NB4 (cell line): ENCODE measurements at regions not wholly inside any gene's neighbourhood (a gene's known extent, or its start where the extent isn't known, plus 50 kb on each side); places are given as distances from the start of the nearest gene placed in this dataset.

Experiments
- DNase-seq: peaks from one replicate; pipeline ENCODE4 v3.0.0; 2010; ENCODE audit warnings: low read depth
- H3K4me3 ChIP-seq: one replicate; pipeline ENCODE4 v1.5.1; 2011; ENCODE audit warnings: mild to moderate bottlenecking, low read depth, low read length, moderate library complexity
- MYC ChIP-seq: IDR thresholded peaks from 2 replicates; pipeline ENCODE4 v1.6.1; 2011; ENCODE audit warnings: low read depth, low read length
- POLR2A ChIP-seq: IDR thresholded peaks from 2 replicates; pipeline ENCODE4 v1.6.1; 2011; ENCODE audit warnings: mild to moderate bottlenecking; ENCODE audit not compliant: insufficient read length; ENCODE audit errors: extremely low read depth
- TF ChIP-seq, protein P1 (sequence below): IDR thresholded peaks from 2 replicates; pipeline ENCODE4 v1.6.1; 2011; ENCODE audit warnings: low read depth, low read length
- TF ChIP-seq, protein P2 (sequence below): IDR thresholded peaks from one replicate; pipeline ENCODE4 v1.5.1; 2012; ENCODE audit warnings: low read depth, low read length

- DNase-seq, result no peak
- TF ChIP-seq, protein P1, sequence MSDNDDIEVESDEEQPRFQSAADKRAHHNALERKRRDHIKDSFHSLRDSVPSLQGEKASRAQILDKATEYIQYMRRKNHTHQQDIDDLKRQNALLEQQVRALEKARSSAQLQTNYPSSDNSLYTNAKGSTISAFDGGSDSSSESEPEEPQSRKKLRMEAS, result no peak
- TF ChIP-seq, protein P2, sequence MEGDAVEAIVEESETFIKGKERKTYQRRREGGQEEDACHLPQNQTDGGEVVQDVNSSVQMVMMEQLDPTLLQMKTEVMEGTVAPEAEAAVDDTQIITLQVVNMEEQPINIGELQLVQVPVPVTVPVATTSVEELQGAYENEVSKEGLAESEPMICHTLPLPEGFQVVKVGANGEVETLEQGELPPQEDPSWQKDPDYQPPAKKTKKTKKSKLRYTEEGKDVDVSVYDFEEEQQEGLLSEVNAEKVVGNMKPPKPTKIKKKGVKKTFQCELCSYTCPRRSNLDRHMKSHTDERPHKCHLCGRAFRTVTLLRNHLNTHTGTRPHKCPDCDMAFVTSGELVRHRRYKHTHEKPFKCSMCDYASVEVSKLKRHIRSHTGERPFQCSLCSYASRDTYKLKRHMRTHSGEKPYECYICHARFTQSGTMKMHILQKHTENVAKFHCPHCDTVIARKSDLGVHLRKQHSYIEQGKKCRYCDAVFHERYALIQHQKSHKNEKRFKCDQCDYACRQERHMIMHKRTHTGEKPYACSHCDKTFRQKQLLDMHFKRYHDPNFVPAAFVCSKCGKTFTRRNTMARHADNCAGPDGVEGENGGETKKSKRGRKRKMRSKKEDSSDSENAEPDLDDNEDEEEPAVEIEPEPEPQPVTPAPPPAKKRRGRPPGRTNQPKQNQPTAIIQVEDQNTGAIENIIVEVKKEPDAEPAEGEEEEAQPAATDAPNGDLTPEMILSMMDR, result no peak
- TF ChIP-seq POLR2A (no peak), MYC (no peak)
Measured at GRCh38 chr14:34171431-34172172, 220.7 kb upstream of the EGLN3 start.

GRCh38 chr14:34170882-34171281 lies 220.0 kb upstream of the EGLN3 start:
- no peak for DNase-seq
- H3K4me3 ChIP-seq, result no peak overlapping the region
- TF ChIP-seq, protein P2, result no peak
- TF ChIP-seq MYC, result no peak
- TF ChIP-seq, protein P1, result no peak
- no peak for TF ChIP-seq POLR2A

More at GRCh38 chr14:34171431-34172172, 220.7 kb upstream of the EGLN3 start:
- H3K4me3 ChIP-seq, result no peak overlapping the region

DNA sequence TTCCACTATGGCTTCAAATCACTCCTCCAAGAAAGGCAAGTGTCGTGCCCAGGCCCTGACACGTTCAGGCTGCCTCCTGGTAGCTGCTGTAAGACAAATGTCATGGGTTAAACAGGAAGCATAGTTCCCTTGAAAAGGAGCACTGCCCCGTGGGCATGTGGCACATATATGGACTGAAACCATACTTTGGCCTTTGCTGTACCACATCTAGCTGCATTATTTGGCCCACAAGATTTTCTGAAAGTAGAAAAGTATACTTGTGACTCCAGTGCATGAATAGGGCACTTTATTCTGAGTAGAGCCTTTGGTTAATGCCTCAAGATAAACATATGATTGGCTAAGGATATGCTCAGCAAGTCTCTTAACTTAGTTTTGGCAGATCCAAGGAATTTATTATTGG lies 218.7 kb upstream of the EGLN3 start:
- H3K4me3 ChIP-seq, result no peak overlapping the region
- TF ChIP-seq, protein P2, result no peak
- TF ChIP-seq, protein P1, result no peak
- DNase-seq, result no peak

GRCh38 chr14:34168656-34169055 lies 217.8 kb upstream of the EGLN3 start:
- H3K4me3 ChIP-seq, result no peak overlapping the region
- DNase-seq, result no peak
- TF ChIP-seq MYC, result no peak
- no peak for TF ChIP-seq POLR2A
- TF ChIP-seq, protein P2, result no peak
- TF ChIP-seq, protein P1, result no peak

DNA sequence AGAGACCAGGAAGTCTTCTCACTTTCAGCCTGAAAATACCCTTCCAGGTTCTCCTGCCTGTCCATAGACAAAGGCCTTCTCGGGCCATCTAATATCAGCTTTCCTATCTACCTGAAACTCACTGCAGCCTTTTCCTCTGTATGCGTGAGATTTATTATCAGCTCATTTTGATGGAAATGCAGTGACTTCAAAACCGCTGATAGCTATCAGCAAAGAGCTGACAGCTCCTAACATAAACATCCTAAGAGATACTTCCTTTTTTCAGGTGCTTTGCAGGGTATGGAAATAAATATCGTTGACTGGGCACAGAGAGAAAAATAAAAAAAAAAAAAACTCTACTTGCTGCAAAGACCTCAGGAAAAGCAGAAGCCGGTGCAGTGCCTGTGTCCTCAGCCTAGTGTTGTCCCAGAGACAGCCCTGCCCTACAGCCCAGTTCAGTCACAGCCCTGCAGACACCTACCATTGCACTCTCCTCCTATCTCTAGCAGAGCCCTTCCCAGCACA lies 215.0 kb upstream of the EGLN3 start:
- H3K4me3 ChIP-seq, result no peak overlapping the region
- no peak for DNase-seq
- TF ChIP-seq POLR2A (no peak), MYC (no peak)
- TF ChIP-seq, protein P1, result no peak
- TF ChIP-seq, protein P2, result no peak
